Activated CD4-positive, alpha-beta T cell treated with anti-CD3 and anti-CD28 coated beads for 36 hours (primary cell): ENCODE measurements at regions not wholly inside any gene's neighbourhood (a gene's known extent, or its start where the extent isn't known, plus 50 kb on each side); places are given as distances from the start of the nearest gene placed in this dataset.

Source experiments
- ATAC-seq: fragments of 200-7000 bp; cut with Tn5 transposase; one replicate; pipeline ENCODE4 v1.10.0; 2021; ENCODE audit warnings: mild to moderate bottlenecking, moderate library complexity
- CTCF ChIA-PET: fragments of 350-600 bp; sonication (Branson Sonifier 250); formaldehyde crosslinking; loops from one replicate; lab custom pipeline; 2021; ENCODE audit warnings: antibody characterized with exemption; lab: Charles Lee
- POLR2A ChIA-PET: fragments of 350-600 bp; sonication (Branson Sonifier 250); formaldehyde crosslinking; loops from one replicate; lab custom pipeline; 2021; ENCODE audit warnings: antibody characterized with exemption, inconsistent platforms; lab: Charles Lee
- DNase-seq: peaks from one replicate; pipeline ENCODE4 v3.0.0-alpha.2; 2020
- H3K27ac Mint-ChIP-seq: one replicate; pipeline ENCODE4 v1.8.0; 2021; ENCODE audit warnings: mixed read lengths
- H3K27me3 Mint-ChIP-seq: one replicate; pipeline ENCODE4 v1.8.0; 2021; ENCODE audit warnings: mixed read lengths
- H3K36me3 Mint-ChIP-seq: one replicate; pipeline ENCODE4 v1.8.0; 2021; ENCODE audit warnings: low read depth, mixed read lengths
- H3K4me1 Mint-ChIP-seq: one replicate; pipeline ENCODE4 v1.8.0; 2021; ENCODE audit warnings: mixed read lengths
- H3K4me3 Mint-ChIP-seq: one replicate; pipeline ENCODE4 v1.8.0; 2021; ENCODE audit warnings: mild to moderate bottlenecking, moderate library complexity, mixed read lengths
- H3K9me3 Mint-ChIP-seq: one replicate; pipeline ENCODE4 v1.8.0; 2021; ENCODE audit warnings: low read depth, mixed read lengths
- intact Hi-C, 2 experiments: fragments of 100-400 bp; cut with DNase I in 1 of 2; cut with micrococcal nuclease in 1 of 2; formaldehyde crosslinking; loops; one replicate each; pipeline versions ENCODE4 v1.14.2 to v1.15.1; 2022 to 2024; cut with DNase I, micrococcal nuclease

GRCh38 chr12:89185889-89186288, 166.4 kb downstream of the DUSP6 start:
- Mint-ChIP-seq H3K4me3 (no peak overlapping the region), H3K9me3 (peaks cover 23% of the 10 kb centered on the region), H3K36me3 (peaks cover 14% of the 10 kb centered on the region), H3K27ac (no peak overlapping the region), H3K4me1 (peaks cover 16% of the 10 kb centered on the region), H3K27me3 (no peaks in the 10 kb centered on the region)
- ChIA-PET CTCF (no interaction called here), POLR2A (no interaction called here)
- DNase-seq = no peak
- intact Hi-C loops = no loop called here
- ATAC-seq = no peak

- Mint-ChIP-seq H3K9me3 (peaks cover 18% of the 10 kb centered on the region), H3K4me1 (peaks cover 23% of the 10 kb centered on the region), H3K27me3 (no peaks in the 10 kb centered on the region), H3K36me3 (peaks cover 11% of the 10 kb centered on the region), H3K27ac (no peak overlapping the region), H3K4me3 (no peak overlapping the region)
- no peak for DNase-seq
- ChIA-PET CTCF (no interaction called here), POLR2A (no interaction called here)
- no peak for ATAC-seq
- intact Hi-C loops = no loop called here
Measured at GRCh38 chr12:89185181-89185580, 167.1 kb downstream of the DUSP6 start.

- ATAC-seq = no peak
- Mint-ChIP-seq H3K4me3 (no peak overlapping the region), H3K27me3 (no peaks in the 10 kb centered on the region), H3K27ac (no peak overlapping the region), H3K9me3 (peaks cover 13% of the 10 kb centered on the region), H3K36me3 (peaks cover 7% of the 10 kb centered on the region), H3K4me1 (peaks cover 29% of the 10 kb centered on the region)
- POLR2A ChIA-PET = no interaction called here
- intact Hi-C loops = loop anchor here in 1 of 2 experiments (5.0 kb wide), 1 partner anchor 168 kb away; the partner anchor contains the start of gene DUSP6
- DNase-seq = no peak
- CTCF ChIA-PET = no interaction called here
Measured at GRCh38 chr12:89183985-89184435, 168.3 kb downstream of the DUSP6 start.

GRCh38 chr12:89181271-89181920, 170.9 kb downstream of the DUSP6 start:
- intact Hi-C loops = loop anchor here (1.0 to 5.0 kb wide), 4 partner anchors 18 to 171 kb away; partner anchors contain the start of gene DUSP6 (in 1 of the 2)
- ChIA-PET CTCF (interaction anchor here (0.6 to 1.9 kb wide), 7 partner anchors 18 to 142 kb away, joined by 3 to 6 read pairs (median 5); no protein-coding TSS in a partner anchor), POLR2A (interaction anchor here (0.6 to 1.3 kb wide), 5 partner anchors 19 to 170 kb away, joined by 3 to 5 read pairs (median 3); no protein-coding TSS in a partner anchor)
- H3K27me3 Mint-ChIP-seq = no peaks in the 10 kb centered on the region
- ATAC-seq (peak; percentile 88), DNase-seq (no peak)
- peaks cover 1% of the 10 kb centered on the region for H3K9me3 Mint-ChIP-seq
- peaks cover 33% of the 10 kb centered on the region for H3K4me1 Mint-ChIP-seq
- peak overlapping the region; percentile 71 for H3K27ac Mint-ChIP-seq
- H3K36me3 Mint-ChIP-seq = no peaks in the 10 kb centered on the region
- no peak overlapping the region for H3K4me3 Mint-ChIP-seq

- peaks cover 1% of the 10 kb centered on the region for H3K9me3 Mint-ChIP-seq
- H3K27me3 Mint-ChIP-seq = no peaks in the 10 kb centered on the region
- H3K36me3 Mint-ChIP-seq = no peaks in the 10 kb centered on the region
- ChIA-PET CTCF (interaction anchor here (0.8 to 1.9 kb wide), 4 partner anchors 15 to 142 kb away, joined by 3 to 6 read pairs (median 4); no protein-coding TSS in a partner anchor), POLR2A (interaction anchor here (1.3 kb wide), 1 partner anchor 18 kb away, joined by 4 read pairs; no protein-coding TSS in a partner anchor)
- H3K4me1 Mint-ChIP-seq = peaks cover 33% of the 10 kb centered on the region
- no peak overlapping the region for H3K4me3 Mint-ChIP-seq
- DNase-seq (no peak), ATAC-seq (peak; percentile 34)
- intact Hi-C loops = loop anchor here (1.0 to 5.0 kb wide), 2 partner anchors 18 to 172 kb away; partner anchors contain the start of gene DUSP6 (in 1 of the 2)
- peak overlapping the region; percentile 71 for H3K27ac Mint-ChIP-seq
Measured at GRCh38 chr12:89180496-89180895, 171.8 kb downstream of the DUSP6 start.

GRCh38 chr12:89179983-89180382, 172.3 kb downstream of the DUSP6 start:
- Mint-ChIP-seq H3K9me3 (peaks cover 1% of the 10 kb centered on the region), H3K36me3 (no peaks in the 10 kb centered on the region), H3K27me3 (no peaks in the 10 kb centered on the region), H3K27ac (peak overlapping the region; percentile 71), H3K4me3 (no peak overlapping the region), H3K4me1 (peaks cover 33% of the 10 kb centered on the region)
- ATAC-seq (no peak), DNase-seq (no peak)
- POLR2A ChIA-PET = no interaction called here
- intact Hi-C loops = loop anchor here (1.0 to 5.0 kb wide), 2 partner anchors 18 to 172 kb away; partner anchors contain the start of gene DUSP6 (in 1 of the 2)
- CTCF ChIA-PET = interaction anchor here (1.1 kb wide), 1 partner anchor 15 kb away, joined by 3 read pairs; no protein-coding TSS in a partner anchor

- H3K9me3 Mint-ChIP-seq = peaks cover 1% of the 10 kb centered on the region
- H3K27ac Mint-ChIP-seq = no peak overlapping the region
- intact Hi-C loops = no loop called here
- ATAC-seq (no peak), DNase-seq (no peak)
- H3K4me3 Mint-ChIP-seq = no peak overlapping the region
- CTCF ChIA-PET = no interaction called here
- no peaks in the 10 kb centered on the region for H3K27me3 Mint-ChIP-seq
- no peaks in the 10 kb centered on the region for H3K36me3 Mint-ChIP-seq
- peaks cover 33% of the 10 kb centered on the region for H3K4me1 Mint-ChIP-seq
- POLR2A ChIA-PET = interaction anchor here (0.6 kb wide), 1 partner anchor 46 kb away, joined by 11 read pairs; no protein-coding TSS in a partner anchor
Measured at GRCh38 chr12:89179245-89179644, 173.1 kb downstream of the DUSP6 start.

GRCh38 chr12:89177802-89178395, 174.4 kb downstream of the DUSP6 start:
- Mint-ChIP-seq H3K36me3 (no peaks in the 10 kb centered on the region), H3K27ac (no peak overlapping the region), H3K9me3 (peaks cover 1% of the 10 kb centered on the region), H3K4me1 (peaks cover 33% of the 10 kb centered on the region), H3K27me3 (no peaks in the 10 kb centered on the region), H3K4me3 (no peak overlapping the region)
- ATAC-seq (no peak), DNase-seq (no peak)
- ChIA-PET CTCF (interaction anchor here (0.6 to 0.7 kb wide), 3 partner anchors 48 to 244 kb away, joined by 4 read pairs; no protein-coding TSS in a partner anchor), POLR2A (interaction anchor here (0.7 kb wide), 1 partner anchor 174 kb away, joined by 3 read pairs; no protein-coding TSS in a partner anchor)
- intact Hi-C loops = no loop called here

GRCh38 chr12:89176676-89177075, 175.6 kb downstream of the DUSP6 start:
- H3K27me3 Mint-ChIP-seq = no peaks in the 10 kb centered on the region
- ChIA-PET CTCF (interaction anchor here (0.6 to 1.1 kb wide), 3 partner anchors 97 to 1887 kb away, joined by 3 read pairs; no protein-coding TSS in a partner anchor), POLR2A (no interaction called here)
- no peak overlapping the region for H3K27ac Mint-ChIP-seq
- no peak overlapping the region for H3K4me3 Mint-ChIP-seq
- no peaks in the 10 kb centered on the region for H3K36me3 Mint-ChIP-seq
- ATAC-seq (no peak), DNase-seq (no peak)
- intact Hi-C loops = no loop called here
- peaks cover 5% of the 10 kb centered on the region for H3K9me3 Mint-ChIP-seq
- H3K4me1 Mint-ChIP-seq = peaks cover 27% of the 10 kb centered on the region

- Mint-ChIP-seq H3K4me3 (no peak overlapping the region), H3K9me3 (peaks cover 5% of the 10 kb centered on the region), H3K27ac (no peak overlapping the region), H3K4me1 (peaks cover 9% of the 10 kb centered on the region), H3K27me3 (no peaks in the 10 kb centered on the region), H3K36me3 (no peaks in the 10 kb centered on the region)
- POLR2A ChIA-PET = no interaction called here
- intact Hi-C loops = no loop called here
- ATAC-seq (no peak), DNase-seq (no peak)
- CTCF ChIA-PET = interaction anchor here (0.9 kb wide), 1 partner anchor 71 kb away, joined by 3 read pairs; no protein-coding TSS in a partner anchor
Measured at GRCh38 chr12:89173678-89174077, 178.6 kb downstream of the DUSP6 start.

GRCh38 chr12:89173096-89173495, 179.2 kb downstream of the DUSP6 start:
- POLR2A ChIA-PET = no interaction called here

More at GRCh38 chr12:89173096-89173495, 179.2 kb downstream of the DUSP6 start:
- Mint-ChIP-seq H3K9me3 (peaks cover 5% of the 10 kb centered on the region), H3K27ac (no peak overlapping the region), H3K4me3 (no peak overlapping the region), H3K4me1 (peaks cover 12% of the 10 kb centered on the region), H3K27me3 (no peaks in the 10 kb centered on the region), H3K36me3 (no peaks in the 10 kb centered on the region)
- intact Hi-C loops = no loop called here
- CTCF ChIA-PET = no interaction called here
- DNase-seq (no peak), ATAC-seq (no peak)
